NCI-H1092 (cell line): ENCODE measurements at regions not wholly inside any gene's neighbourhood (a gene's known extent, or its start where the extent isn't known, plus 50 kb on each side); places are given as distances from the start of the nearest gene placed in this dataset.
"Not testable (repeated sequence)": the region's sequence is repeated elsewhere in the genome, so short reads cannot be mapped to it uniquely, and the experiment has no call there.

Source experiments
- DNase-seq: peaks from one replicate; lab custom pipeline; 2025; lab: John Stamatoyannopoulos, UW

GRCh38 chr7:131636092-131636491, 79.7 kb upstream of the PODXL start:
- DNase-seq: no peak

- not testable (repeated sequence) for DNase-seq
These were observed 77.8 kb upstream of the PODXL start for GRCh38 chr7:131634197-131634596.

- no peak for DNase-seq
These were observed 77.0 kb upstream of the PODXL start for GRCh38 chr7:131633342-131633843.

- no peak for DNase-seq
These were observed 74.0 kb upstream of the PODXL start for GRCh38 chr7:131630427-131630826.

GRCh38 chr7:131629217-131629882, 72.9 kb upstream of the PODXL start:
- no peak for DNase-seq

GRCh38 chr7:131628634-131629033, 72.2 kb upstream of the PODXL start:
- DNase-seq: no peak

GRCh38 chr7:131627735-131628190, 71.3 kb upstream of the PODXL start:
- DNase-seq: no peak

- DNase-seq: no peak
These were observed 70.2 kb upstream of the PODXL start for GRCh38 chr7:131626643-131627042.

GRCh38 chr7:131625817-131626372, 69.5 kb upstream of the PODXL start:
- no peak for DNase-seq

- DNase-seq: not testable (repeated sequence)
These were observed 68.9 kb upstream of the PODXL start for GRCh38 chr7:131625345-131625744.

GRCh38 chr7:131624536-131624935, 68.1 kb upstream of the PODXL start:
- DNase-seq: no peak

GRCh38 chr7:131623154-131623553, 66.7 kb upstream of the PODXL start:
- no peak for DNase-seq

GRCh38 chr7:131621652-131622051, 65.2 kb upstream of the PODXL start:
- no peak for DNase-seq

- no peak for DNase-seq
These were observed 64.5 kb upstream of the PODXL start for GRCh38 chr7:131620673-131621609.

- no peak for DNase-seq
These were observed 63.2 kb upstream of the PODXL start for GRCh38 chr7:131619336-131620305.

- DNase-seq: no peak
These were observed 62.0 kb upstream of the PODXL start for GRCh38 chr7:131618391-131618790.

GRCh38 chr7:131616487-131617200, 60.2 kb upstream of the PODXL start:
- DNase-seq: no peak

GRCh38 chr7:131613909-131614308, 57.5 kb upstream of the PODXL start:
- DNase-seq: no peak

GRCh38 chr7:131610007-131610406, 53.6 kb upstream of the PODXL start:
- DNase-seq: no peak

GRCh38 chr7:131608116-131608500, 51.7 kb upstream of the PODXL start:
- no peak for DNase-seq
